ENCODE measurements at regions not wholly inside any gene's neighbourhood (a gene's known extent, or its start where the extent isn't known, plus 50 kb on each side); places are given as distances from the start of the nearest gene placed in this dataset.

DNA sequence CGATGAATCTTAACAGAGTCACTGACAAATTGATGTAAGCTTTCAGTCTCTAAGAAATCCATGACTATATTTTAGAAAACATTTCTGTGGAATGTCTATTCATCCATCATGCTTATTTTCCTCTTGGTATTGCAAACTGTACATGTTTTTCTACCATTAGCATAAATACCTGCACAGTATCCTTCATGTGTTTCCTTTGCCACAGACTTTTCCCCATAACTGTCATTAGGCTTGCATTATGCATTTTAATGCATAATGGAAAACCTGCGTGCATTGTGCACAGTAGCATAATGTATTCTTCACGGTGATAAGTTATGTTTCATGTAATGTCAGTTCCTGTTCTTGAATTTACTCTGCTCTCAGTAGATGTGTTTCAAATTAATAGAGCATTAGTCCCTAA is 403.1 kb upstream of the EPHA3 start:
- ChIA-PET POLR2A (no interaction called here), CTCF (no interaction called here)
- TF ChIP-seq, protein P1, sequence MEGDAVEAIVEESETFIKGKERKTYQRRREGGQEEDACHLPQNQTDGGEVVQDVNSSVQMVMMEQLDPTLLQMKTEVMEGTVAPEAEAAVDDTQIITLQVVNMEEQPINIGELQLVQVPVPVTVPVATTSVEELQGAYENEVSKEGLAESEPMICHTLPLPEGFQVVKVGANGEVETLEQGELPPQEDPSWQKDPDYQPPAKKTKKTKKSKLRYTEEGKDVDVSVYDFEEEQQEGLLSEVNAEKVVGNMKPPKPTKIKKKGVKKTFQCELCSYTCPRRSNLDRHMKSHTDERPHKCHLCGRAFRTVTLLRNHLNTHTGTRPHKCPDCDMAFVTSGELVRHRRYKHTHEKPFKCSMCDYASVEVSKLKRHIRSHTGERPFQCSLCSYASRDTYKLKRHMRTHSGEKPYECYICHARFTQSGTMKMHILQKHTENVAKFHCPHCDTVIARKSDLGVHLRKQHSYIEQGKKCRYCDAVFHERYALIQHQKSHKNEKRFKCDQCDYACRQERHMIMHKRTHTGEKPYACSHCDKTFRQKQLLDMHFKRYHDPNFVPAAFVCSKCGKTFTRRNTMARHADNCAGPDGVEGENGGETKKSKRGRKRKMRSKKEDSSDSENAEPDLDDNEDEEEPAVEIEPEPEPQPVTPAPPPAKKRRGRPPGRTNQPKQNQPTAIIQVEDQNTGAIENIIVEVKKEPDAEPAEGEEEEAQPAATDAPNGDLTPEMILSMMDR (IDR thresholded peaks at IDR 0.05; ENCODE audit: insufficient read depth, low read length, missing control alignments) = no peak
- no peak overlapping the region for H3K4me3 ChIP-seq (ENCODE audit: low read depth, low read length)
- no peak for DNase-seq (ENCODE audit: low read depth, low spot score)

DNA sequence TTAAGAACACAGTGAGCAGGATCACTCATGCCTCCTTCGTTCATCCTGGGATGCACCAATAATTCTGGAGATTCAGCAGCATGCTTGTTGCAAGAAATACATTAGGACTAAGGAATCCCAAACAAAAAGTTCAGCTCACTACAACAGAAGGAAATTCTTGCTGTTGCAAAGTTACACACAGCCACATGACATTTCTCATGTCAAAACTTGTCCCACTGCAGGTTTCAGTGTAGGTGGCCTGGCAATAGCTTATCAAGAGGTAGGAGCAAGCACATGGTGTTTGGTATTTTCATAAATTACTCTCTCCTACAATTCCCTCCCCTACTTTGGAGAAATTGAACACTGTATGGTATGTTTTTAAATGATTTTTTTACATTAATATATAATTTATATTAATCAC is 399.6 kb upstream of the EPHA3 start:
- DNase-seq (ENCODE audit: low read depth, low spot score) = no peak
- TF ChIP-seq, protein P1 (IDR thresholded peaks at IDR 0.05; ENCODE audit: insufficient read depth, low read length, missing control alignments) = no peak
- POLR2A ChIA-PET = no interaction called here
- H3K4me3 ChIP-seq (ENCODE audit: low read depth, low read length) = no peak overlapping the region
- CTCF ChIA-PET = no interaction called here

DNA sequence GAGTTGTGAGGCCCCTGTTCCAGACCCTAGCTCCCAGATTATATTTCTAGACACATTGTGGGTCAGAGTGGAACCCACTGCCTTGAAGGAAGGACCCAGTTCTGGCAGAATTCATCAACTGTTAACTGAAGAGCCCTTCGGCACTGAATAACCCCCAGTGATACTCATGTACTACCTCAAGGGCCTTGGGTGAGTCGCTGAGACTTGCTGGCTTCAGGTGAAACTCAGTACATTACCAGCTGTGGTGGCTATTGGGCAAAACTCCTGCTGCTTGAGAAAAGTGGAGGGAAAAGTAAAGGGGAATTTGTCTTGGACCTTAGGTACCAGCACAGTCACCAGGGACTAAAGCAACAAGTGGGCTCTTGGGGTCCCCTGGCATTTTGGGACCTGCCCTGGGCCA is 394.9 kb upstream of the EPHA3 start:
- H3K4me3 ChIP-seq (ENCODE audit: low read depth, low read length) = no peak overlapping the region
- TF ChIP-seq, protein P1 (IDR thresholded peaks at IDR 0.05; ENCODE audit: insufficient read depth, low read length, missing control alignments) = no peak
- no peak for DNase-seq (ENCODE audit: low read depth, low spot score)
- ChIA-PET POLR2A (no interaction called here), CTCF (no interaction called here)

DNA sequence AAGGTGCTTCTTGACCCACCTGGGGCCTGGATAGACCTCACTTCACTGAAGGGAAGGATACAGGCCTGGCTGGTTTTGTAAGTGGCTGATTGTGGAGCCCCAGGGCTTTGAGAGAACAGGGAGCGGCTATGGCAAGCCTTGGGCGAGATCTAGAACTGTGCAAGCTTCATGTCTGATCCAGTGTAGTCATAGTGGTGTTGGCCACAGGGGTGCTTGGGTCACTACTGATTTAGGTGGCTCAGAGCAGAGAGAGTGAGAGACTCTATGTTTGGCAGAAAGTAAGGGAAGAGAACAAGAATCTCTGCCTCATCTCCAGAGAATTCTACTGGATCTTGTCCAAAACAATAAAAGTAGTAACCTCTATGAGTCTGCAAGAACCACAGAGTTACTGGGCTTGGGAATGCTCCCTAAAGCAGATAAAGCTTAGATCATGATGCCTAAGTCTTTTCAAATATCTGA is 394.2 kb upstream of the EPHA3 start:
- TF ChIP-seq, protein P1 (IDR thresholded peaks at IDR 0.05; ENCODE audit: insufficient read depth, low read length, missing control alignments) = no peak
- POLR2A ChIA-PET = no interaction called here
- peak; percentile 17 for DNase-seq (ENCODE audit: low read depth, low spot score)
- no peak overlapping the region for H3K4me3 ChIP-seq (ENCODE audit: low read depth, low read length)
- CTCF ChIA-PET = no interaction called here

DNA sequence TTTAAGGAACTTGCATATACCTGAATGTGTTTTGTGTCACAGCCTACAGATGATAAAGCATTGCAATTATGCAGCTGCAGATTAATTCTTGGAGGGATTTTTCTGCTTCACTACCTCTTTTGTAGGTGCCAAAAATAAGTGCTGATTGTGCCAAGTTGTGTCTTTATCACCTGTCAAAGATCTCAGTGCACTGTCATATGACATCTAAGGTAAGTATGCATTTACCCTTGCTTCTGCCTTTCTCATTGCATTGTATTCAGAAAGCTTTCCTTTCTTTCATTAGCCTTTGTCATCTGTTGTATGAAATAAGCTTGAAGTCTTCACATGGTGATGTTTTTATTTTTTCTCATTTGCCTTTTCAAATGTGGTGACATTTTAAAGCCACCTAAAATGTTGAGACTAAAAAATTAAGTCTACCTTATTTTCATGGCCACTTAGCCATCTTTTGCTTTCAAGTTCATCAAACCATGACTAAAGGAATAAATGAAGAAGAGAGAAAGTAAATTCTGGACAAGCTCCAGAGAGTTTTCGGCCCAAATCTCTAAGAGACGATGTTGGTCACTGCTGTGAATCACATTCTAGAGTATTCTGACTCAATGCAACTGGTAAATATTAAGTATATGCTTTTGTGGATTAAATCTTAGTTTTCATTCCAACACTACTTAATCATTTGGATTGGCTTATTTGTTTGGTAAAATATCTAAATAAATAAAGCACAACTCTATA is 381.8 kb upstream of the EPHA3 start:
- POLR2A ChIA-PET = no interaction called here
- TF ChIP-seq, protein P1 (IDR thresholded peaks at IDR 0.05; ENCODE audit: insufficient read depth, low read length, missing control alignments) = no peak

DNA sequence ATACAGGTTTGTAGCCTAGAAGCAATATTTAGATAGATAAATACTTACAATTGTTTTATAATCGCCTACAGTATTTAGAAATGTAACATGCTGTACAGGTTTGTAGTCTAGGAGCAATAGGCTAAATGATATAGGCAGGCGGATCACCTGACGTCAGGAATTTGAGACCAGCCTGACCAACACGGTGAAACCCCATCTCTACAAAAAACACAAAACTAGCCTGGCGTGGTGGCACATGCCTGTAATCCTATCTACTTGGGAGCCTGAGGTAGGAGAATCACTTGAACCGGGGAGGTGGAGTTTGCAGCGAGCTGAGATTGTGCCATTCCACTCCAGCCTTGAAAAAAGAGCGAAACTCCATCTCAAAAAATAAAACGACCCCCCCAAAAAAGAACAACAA is 375.2 kb upstream of the EPHA3 start:
- no peak for DNase-seq (ENCODE audit: low read depth, low spot score)
- ChIA-PET CTCF (no interaction called here), POLR2A (no interaction called here)
- no peak overlapping the region for H3K4me3 ChIP-seq (ENCODE audit: low read depth, low read length)
- TF ChIP-seq, protein P1 (IDR thresholded peaks at IDR 0.05; ENCODE audit: insufficient read depth, low read length, missing control alignments) = no peak

More for the DNA sequence above, 381.8 kb upstream of the EPHA3 start:
- CTCF ChIA-PET = no interaction called here
- no peak for DNase-seq (ENCODE audit: low read depth, low spot score)
- no peak overlapping the region for H3K4me3 ChIP-seq (ENCODE audit: low read depth, low read length)
